Stimulated activated CD8-positive, alpha-beta memory T cell treated with anti-CD3 and anti-CD28 coated beads, Interleukin-4, amount 100 ng/mL, for 4 hours (primary cell): ENCODE measurements at regions not wholly inside any gene's neighbourhood (a gene's known extent, or its start where the extent isn't known, plus 50 kb on each side); places are given as distances from the start of the nearest gene placed in this dataset.

Experiments
- DNase-seq, 2 donors: peaks; one replicate each; pipeline ENCODE4 v3.0.0-alpha.2; 2020; ENCODE audit warnings: low read depth in 2 of 2, low spot score in 1 of 2

GRCh38 chr6:10305790-10306415 is 109.0 kb downstream of the TFAP2A start:
- DNase-seq: no peak

DNA sequence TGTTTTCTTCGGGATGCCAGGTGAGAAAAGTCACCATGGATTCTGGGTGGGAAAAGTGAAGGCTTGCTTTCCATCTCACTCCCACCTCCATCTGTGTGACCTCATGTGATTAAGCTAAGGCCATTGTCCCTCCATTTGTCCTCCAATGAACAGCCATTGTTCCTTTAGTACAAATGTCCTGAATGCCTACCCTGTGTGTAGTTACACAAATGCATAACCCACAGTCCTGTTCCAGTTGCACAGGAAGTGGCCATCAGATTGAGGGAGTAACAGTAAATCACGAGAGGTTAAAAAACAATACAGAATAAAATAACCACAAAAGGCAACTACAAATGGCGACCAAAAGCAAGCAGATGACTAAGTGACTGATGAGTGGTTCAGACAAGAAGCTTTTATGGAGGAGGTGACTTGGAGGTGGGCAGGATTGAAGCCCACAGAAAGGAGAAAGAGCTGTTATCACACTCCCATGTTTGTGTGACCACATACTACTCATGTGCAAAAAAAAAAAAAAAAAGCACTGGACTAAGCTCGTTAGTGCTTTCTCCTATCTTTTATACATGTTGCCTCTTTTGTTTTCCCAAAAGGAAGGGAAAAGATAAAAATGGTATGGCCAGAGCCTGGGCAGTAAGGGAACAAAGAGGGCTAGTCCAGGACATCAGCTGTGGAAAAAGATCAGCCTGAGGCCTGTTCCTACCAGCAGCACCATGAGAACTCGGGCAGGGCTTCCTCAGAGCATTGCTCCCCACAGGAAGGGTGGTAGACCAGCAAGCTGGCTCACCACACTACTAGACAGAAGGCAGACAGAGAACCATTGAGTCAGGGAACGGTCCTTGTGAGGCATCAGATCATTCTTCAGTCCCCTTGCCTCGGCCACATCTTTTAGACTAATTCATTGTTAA is 111.0 kb downstream of the TFAP2A start:
- DNase-seq: no peak

- DNase-seq: no peak
Measured at GRCh38 chr6:10302566-10303235, 112.2 kb downstream of the TFAP2A start.

GRCh38 chr6:10300071-10300470 is 114.8 kb downstream of the TFAP2A start:
- DNase-seq: no peak

DNA sequence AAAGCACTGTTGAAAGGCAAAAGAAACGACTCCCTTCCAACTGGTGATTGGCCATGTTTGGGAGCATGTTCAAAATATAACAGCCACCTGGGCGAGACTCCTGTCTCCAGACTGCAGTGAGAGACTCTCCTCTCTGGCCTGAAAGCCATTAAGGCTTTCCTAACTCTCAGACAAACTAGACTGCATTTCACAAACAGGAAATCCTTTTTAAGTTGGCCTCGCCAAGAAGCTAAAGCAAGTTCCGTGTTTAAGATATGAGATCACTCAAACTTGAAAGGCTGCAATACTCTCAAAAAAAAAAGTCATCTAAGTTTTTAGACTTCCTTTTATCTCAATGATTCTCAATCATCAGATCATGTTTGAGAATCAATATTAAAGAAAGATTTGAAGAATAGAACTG is 117.0 kb downstream of the TFAP2A start:
- no peak for DNase-seq

GRCh38 chr6:10278746-10279145 is 136.1 kb downstream of the TFAP2A start:
- DNase-seq: no peak

DNA sequence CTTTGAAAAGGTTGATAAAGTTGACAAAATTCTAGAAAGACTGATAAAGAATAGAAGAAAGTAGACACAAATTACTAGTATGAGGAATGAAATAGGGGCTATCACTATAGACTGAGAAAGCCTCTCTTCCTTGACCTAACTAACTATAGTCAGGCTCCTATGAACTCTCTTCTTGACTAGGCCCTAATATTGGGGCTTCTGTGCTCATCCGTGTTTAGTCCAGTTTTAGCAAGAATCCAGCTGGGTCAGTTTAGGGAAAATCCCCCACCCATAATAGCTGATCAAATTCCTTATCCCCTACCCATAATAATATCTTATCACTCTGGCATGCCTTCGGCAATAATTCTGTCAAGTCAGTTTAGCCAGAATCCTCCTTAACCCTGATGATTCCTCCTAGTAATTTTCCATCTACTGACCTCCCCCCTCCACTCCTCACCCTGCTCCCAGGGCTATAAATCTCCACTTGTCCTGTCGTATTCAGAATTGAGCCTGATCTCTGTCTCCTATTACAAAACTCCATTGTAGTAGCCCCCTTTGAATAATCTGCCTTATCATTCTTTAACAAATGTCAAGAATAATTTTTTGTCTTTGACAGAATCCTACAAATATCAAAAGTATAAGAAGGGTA is 138.1 kb downstream of the TFAP2A start:
- DNase-seq: no peak

DNA sequence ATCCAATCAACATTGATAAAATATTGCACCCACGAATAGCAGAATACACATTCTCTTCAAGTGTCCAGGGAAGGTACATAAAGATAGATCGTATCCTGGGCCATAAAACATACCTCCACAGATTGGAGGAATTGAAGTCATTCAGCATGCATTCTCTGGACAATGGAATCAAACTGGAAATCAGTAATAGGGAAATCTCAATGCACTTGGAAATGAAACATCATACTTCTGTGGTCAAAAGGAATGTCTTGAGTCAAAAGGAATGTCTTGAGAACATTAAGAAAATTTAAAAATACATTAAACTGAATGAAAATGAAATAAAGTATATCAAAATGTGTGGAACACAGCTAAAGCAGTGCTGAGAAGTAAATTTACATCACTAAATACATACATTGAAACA is 138.8 kb downstream of the TFAP2A start:
- no peak for DNase-seq

- no peak for DNase-seq
Measured at GRCh38 chr6:10272591-10272990, 142.3 kb downstream of the TFAP2A start.

DNA sequence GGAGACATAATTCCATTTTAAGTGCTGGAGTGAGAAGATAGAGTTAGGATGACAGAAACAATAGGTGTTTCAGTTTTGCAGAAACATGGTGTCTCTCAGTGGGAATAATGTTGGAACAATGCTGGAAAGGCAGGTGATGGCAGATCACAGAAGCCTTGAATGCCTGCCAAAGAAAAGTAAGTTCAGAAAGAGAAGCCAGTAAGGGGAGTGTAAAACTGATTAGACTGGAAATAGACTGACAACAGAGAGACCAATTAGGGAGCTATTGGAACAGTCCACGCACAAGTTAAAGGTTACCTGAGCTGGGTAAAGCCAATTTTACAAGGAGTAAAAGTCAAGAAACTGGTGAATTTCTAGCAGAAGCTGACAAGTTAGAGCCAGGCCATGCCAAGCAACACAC is 142.9 kb downstream of the TFAP2A start:
- DNase-seq: no peak

GRCh38 chr6:10269814-10270472 is 144.9 kb downstream of the TFAP2A start:
- DNase-seq: no peak

GRCh38 chr6:10268611-10269310 is 146.1 kb downstream of the TFAP2A start:
- DNase-seq: no peak

DNA sequence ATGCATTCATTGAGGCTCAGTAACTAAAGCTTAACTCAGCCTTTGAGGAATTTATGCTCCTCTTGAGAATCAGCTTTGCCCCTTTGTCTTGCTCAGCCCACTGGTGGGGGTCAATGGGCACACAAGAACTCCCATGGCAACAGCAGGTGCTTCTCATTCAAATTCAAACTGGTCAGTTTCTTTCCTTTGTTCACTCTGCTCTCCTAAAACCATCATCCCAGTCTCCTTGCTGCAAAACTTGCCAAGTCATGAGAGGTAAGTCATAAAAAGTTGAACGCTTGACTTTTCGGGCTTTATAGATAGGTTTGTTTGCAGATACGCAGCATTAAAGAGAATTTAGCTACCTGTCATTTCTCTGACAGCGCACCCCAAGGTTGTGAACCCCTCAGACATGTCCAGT is 146.8 kb downstream of the TFAP2A start:
- no peak for DNase-seq

- DNase-seq: no peak
Measured at GRCh38 chr6:10266462-10266861, 148.4 kb downstream of the TFAP2A start.

DNA sequence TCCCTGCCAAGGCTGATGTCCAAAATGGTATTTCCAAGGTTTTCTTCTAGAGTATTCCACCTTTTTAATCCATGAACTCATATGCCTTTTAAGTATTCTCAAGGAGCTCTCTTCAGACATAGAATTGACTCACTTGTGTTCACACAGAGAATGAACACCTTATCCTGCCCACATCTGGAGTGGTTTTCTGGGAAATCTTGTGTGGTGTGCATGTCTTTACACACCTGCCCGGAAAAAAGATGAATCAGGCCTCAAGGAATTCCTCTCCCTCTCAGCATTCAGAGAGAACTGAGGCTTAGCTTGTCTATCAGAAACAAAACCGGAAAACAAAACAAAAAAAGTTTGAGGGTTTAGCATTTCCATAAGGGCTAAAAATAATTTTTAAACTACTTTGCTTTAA is 148.8 kb downstream of the TFAP2A start:
- DNase-seq: no peak

DNA sequence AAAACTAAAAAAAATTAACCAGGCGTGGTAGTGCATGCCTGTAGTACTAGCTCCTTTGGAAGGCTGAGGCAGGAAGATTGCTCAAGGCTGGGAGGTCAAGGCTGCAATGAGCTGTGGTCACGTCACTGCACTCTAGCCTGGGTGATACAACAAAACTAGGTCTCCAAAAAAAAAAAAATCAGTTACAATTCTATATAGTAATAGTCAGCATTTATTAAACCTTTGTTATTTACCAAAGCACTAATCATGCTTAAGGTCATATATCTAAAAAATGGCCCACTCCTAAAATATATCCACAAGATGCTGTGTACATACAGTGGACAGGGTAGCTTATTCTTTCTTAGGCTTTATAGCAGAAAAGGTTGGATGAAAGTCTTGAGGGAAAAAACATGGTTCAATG is 152.4 kb downstream of the TFAP2A start:
- DNase-seq: no peak

GRCh38 chr6:10259671-10260070 is 155.2 kb downstream of the TFAP2A start:
- DNase-seq: no peak

- DNase-seq: no peak
Measured at GRCh38 chr6:10258341-10258740, 156.5 kb downstream of the TFAP2A start.

GRCh38 chr6:10256113-10256690 is 158.7 kb downstream of the TFAP2A start:
- DNase-seq: no peak

GRCh38 chr6:10250655-10251220 is 164.1 kb downstream of the TFAP2A start:
- DNase-seq: no peak
